Stimulated activated naive CD8-positive, alpha-beta T cell treated with anti-CD3 and anti-CD28 coated beads, Interleukin-15, amount 100 ng/mL, for 72 hours (primary cell): ENCODE measurements at regions not wholly inside any gene's neighbourhood (a gene's known extent, or its start where the extent isn't known, plus 50 kb on each side); places are given as distances from the start of the nearest gene placed in this dataset.
A peak's percentile ranks its signal among the peaks of the same experiment; 100 is the strongest.

ENCODE experiments used
- ATAC-seq: fragments of 150-1000 bp; cut with Tn5 transposase; 2 replicates; pipeline ENCODE4 v1.10.0; 2021; ENCODE audit warnings: mild to moderate bottlenecking, moderate library complexity
- DNase-seq, 2 donors: peaks; one replicate each; pipeline ENCODE4 v3.0.0; 2021 to 2022
- H3K27ac Mint-ChIP-seq, 2 donors: one replicate each; pipeline ENCODE4 v1.8.0; 2022; ENCODE audit warnings: mild to moderate bottlenecking in 2 of 2, mixed read lengths in 2 of 2, moderate library complexity in 2 of 2
- H3K27me3 Mint-ChIP-seq: one replicate; pipeline ENCODE4 v1.8.0; 2022; ENCODE audit warnings: mixed read lengths
- H3K4me1 Mint-ChIP-seq: one replicate; pipeline ENCODE4 v1.8.0; 2022; ENCODE audit warnings: mild to moderate bottlenecking, mixed read lengths
- H3K4me3 Mint-ChIP-seq, 2 donors: one replicate each; pipeline ENCODE4 v1.8.0; 2022; ENCODE audit warnings: mild to moderate bottlenecking in 2 of 2, mixed read lengths in 2 of 2, moderate library complexity in 1 of 2
- H3K9me3 Mint-ChIP-seq, 2 donors: one replicate each; pipeline ENCODE4 v1.8.0; 2022; ENCODE audit warnings: mixed read lengths in 2 of 2

DNA sequence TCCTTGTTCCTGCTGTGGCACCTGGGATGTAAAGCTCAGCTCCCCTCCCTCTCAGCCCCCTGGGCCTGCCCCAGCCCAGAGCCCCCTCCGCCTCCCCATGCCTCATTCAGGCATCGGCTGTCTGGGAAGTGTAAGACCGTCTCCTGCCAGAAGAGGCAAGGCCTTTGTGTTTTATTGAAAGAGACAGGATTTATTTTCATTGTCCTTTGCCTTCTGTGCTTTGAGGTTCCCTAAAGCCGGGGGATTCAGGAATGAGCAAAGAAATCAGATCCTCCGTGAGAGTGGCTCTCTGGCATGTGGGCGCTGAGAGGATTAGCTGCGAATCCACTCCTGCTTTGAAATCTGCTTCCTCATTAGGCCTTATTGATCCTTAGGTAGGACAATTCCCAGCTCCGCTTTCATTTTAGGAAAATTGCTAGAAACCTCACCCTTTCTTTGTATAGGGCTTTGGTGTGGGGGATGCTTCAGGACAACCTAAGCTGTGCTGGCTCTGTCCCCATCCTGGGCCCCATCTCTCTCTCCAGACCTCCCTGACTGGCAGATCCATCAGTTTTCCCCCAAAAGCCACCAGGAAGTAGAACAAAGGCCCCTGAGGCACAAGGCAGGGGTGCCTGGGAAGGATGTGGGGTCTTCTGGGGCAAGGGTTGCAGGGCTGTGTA, 211.5 kb upstream of the TNRC6C start:
- no peak for DNase-seq
- peaks cover 0 to 12% of the 10 kb centered on the region in 2 donors for H3K9me3 Mint-ChIP-seq
- H3K4me1 Mint-ChIP-seq: peaks cover 5% of the 10 kb centered on the region
- no peak overlapping the region for H3K27ac Mint-ChIP-seq
- no peak overlapping the region for H3K4me3 Mint-ChIP-seq
- ATAC-seq: no peak
- no peaks in the 10 kb centered on the region for H3K27me3 Mint-ChIP-seq

DNA sequence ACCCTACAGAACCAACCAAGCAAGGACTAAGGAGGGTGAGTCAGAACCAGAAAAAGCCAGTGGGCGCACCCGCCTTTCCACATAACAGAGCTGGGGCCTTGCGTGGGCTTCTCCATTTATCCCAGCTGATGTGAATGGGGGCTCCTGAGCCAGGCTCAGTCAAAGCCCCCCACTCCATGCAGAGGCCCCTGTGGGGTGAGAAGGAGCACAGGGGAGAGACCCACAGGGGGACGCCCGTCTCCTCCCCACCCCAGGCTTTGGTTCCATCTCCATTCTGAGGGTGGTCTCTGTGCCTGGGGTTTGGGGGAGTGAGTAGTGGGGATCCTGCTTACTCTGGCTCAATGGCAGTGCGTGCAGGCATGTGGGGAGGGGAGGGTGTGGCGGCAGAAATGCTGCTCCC, 210.1 kb upstream of the TNRC6C start:
- H3K9me3 Mint-ChIP-seq: peaks cover 0 to 12% of the 10 kb centered on the region in 2 donors
- no peaks in the 10 kb centered on the region for H3K27me3 Mint-ChIP-seq
- H3K4me3 Mint-ChIP-seq: no peak overlapping the region
- no peak for ATAC-seq
- DNase-seq: no peak
- H3K27ac Mint-ChIP-seq: peak overlapping the region in 1 of 2 donors; percentile 27
- peaks cover 5% of the 10 kb centered on the region for H3K4me1 Mint-ChIP-seq

DNA sequence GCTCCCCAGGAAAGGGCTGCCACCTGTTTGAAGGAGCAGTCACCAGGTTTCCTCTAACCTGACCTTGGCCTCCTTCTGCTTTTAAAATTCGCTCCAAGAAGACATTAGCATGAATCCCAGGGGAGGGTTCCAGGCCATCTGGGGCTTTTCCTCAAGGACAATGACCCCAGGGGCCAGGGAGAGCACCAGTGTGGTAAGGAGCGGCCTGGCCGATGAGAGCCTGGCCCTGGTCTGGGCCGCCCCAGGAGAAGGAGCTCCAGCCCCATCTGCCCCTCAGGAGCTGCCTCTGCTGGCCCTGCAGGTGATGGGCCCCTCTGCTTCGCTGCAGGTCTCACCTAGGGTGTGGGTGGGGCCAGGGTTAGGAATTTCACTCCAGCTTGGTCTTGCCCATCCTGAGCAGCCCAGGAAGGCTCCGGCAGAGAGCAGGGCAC, 209.2 kb upstream of the TNRC6C start:
- DNase-seq (no peak), ATAC-seq (no peak)
- Mint-ChIP-seq H3K27me3 (no peaks in the 10 kb centered on the region), H3K27ac (no peak overlapping the region), H3K9me3 (peaks cover 0 to 11% of the 10 kb centered on the region in 2 donors), H3K4me1 (peaks cover 5% of the 10 kb centered on the region), H3K4me3 (no peak overlapping the region)

DNA sequence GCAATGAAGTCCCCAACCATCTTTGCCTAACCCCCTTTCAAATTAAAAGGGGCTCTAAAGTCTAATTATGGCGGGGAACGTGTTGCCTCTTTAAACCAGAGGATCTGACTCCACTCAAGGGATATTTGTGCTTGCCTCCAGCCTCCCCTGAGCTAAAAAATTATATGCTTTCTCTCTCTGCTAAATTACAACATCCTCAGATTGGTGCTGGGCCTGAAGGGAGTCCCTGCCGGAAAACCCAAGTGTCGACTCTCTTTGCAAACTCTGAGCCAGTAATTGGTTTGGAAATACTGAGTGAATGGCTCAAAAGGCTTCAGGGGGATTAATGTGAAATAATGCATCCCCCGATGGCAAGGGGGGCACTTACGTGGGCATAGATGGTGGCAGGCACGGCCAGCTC, 208.5 kb upstream of the TNRC6C start:
- H3K27me3 Mint-ChIP-seq: no peaks in the 10 kb centered on the region
- peaks cover 5% of the 10 kb centered on the region for H3K4me1 Mint-ChIP-seq
- DNase-seq: no peak
- peak overlapping the region in 1 of 2 donors; percentile 27 for H3K27ac Mint-ChIP-seq
- H3K9me3 Mint-ChIP-seq: peaks cover 0 to 7% of the 10 kb centered on the region in 2 donors
- ATAC-seq: no peak
- H3K4me3 Mint-ChIP-seq: no peak overlapping the region

DNA sequence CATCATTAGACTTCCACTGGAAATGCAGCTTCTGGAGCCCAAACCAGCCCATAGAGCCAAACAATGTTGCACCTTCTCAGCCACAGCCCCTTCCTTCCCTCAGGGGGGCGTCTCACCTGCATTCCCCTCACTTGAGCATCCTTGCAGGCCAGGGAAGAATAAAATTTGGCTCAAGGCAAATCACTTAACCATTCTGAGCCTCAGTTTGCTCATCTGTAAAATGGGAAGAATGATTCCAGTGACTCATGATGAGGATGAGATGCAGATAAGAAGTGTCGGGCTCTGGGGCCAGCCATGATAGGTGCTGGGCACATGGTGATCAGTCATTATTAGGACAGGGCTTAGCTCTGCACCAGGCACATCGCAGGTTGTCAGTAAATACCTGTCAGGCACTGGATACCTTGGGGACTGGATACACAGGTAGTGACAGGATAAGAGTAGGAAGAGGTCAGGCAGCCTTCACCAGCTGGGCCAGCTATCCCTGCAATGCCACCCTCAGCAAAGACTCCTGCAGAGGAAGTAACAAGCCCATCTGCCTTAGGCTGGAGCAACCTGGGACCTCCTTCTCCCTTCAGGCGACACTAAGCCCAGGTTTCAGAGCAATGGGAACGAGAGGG, 208.0 kb upstream of the TNRC6C start:
- ATAC-seq (no peak), DNase-seq (no peak)
- H3K27ac Mint-ChIP-seq: no peak overlapping the region
- no peak overlapping the region for H3K4me3 Mint-ChIP-seq
- H3K4me1 Mint-ChIP-seq: peaks cover 5% of the 10 kb centered on the region
- H3K9me3 Mint-ChIP-seq: peaks cover 0 to 7% of the 10 kb centered on the region in 2 donors
- no peaks in the 10 kb centered on the region for H3K27me3 Mint-ChIP-seq

DNA sequence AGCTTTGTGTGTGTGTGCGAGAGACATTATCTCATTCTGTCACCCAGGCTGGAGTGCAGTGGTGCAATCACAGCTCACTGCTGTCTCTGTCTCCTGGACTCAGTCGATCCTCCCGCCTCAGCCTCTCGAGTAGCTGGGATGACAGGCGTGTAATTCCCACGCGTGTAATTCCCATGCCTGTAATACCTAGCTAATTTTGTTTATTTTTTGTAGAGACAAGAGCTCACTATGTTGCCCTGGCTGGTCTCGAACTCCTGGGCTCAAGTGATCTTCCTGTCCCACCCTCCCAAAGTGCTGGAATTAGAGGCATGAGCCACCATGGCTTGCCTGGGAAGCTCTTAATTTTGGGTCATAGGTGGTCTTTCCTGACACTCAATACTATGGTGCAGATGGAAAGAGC, 205.3 kb upstream of the TNRC6C start:
- ATAC-seq (no peak), DNase-seq (no peak)
- H3K27me3 Mint-ChIP-seq: no peaks in the 10 kb centered on the region
- H3K4me3 Mint-ChIP-seq: no peak overlapping the region
- no peak overlapping the region for H3K27ac Mint-ChIP-seq
- peaks cover 3% of the 10 kb centered on the region for H3K4me1 Mint-ChIP-seq
- peaks cover 0 to 7% of the 10 kb centered on the region in 2 donors for H3K9me3 Mint-ChIP-seq

DNA sequence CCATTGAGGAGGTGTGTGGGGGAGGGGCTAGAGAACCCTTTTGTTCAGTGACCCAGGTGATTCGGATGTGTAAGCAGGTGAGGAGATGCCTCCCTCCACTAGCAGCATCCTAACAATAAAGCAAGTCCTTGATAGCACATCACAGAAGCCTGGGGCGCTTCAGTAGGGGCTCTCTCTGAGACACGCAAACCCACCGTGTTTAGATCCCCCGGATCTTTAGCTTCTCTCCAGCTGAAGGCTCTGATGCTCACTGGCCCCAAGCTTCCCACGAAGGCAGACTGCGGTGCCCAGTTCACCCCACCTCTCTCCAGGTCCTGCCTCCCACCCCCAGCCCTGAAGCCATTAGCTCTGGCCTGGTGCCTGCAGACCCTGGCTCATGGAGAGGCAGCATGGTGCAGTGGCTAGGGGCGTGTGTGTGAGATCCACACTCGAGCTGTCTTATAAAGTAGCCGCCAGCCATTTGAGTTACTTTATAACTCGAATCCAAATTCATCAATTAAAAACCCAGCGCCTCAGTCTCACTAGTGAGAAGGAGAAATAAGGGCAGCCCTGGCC, 204.7 kb upstream of the TNRC6C start:
- no peaks in the 10 kb centered on the region for H3K4me1 Mint-ChIP-seq
- peaks cover 0 to 7% of the 10 kb centered on the region in 2 donors for H3K9me3 Mint-ChIP-seq
- H3K4me3 Mint-ChIP-seq: no peak overlapping the region
- no peaks in the 10 kb centered on the region for H3K27me3 Mint-ChIP-seq
- H3K27ac Mint-ChIP-seq: no peak overlapping the region
- no peak for ATAC-seq
- no peak for DNase-seq

DNA sequence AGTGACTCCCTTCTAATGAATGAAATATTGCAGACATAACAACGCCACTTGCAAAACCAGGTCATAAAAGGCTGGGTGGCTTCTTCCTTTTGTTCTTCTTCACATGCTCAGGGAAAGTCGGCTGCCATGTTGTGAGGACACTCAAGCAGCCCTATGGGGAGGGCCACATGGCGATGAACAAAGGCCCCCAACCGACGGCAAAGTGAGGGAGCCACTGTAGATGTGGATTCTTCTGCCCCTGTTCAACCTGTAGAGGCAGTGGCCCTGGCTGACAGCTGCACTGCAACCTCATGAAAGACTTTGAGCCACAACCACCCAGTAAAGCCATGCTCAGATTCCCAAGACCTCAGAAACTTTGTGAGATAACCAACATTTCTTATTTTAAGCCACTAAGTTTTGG, 203.5 kb upstream of the TNRC6C start:
- no peak overlapping the region for H3K4me3 Mint-ChIP-seq
- ATAC-seq (no peak), DNase-seq (no peak)
- peaks cover 0 to 7% of the 10 kb centered on the region in 2 donors for H3K9me3 Mint-ChIP-seq
- H3K27me3 Mint-ChIP-seq: no peaks in the 10 kb centered on the region
- H3K27ac Mint-ChIP-seq: no peak overlapping the region
- no peaks in the 10 kb centered on the region for H3K4me1 Mint-ChIP-seq

DNA sequence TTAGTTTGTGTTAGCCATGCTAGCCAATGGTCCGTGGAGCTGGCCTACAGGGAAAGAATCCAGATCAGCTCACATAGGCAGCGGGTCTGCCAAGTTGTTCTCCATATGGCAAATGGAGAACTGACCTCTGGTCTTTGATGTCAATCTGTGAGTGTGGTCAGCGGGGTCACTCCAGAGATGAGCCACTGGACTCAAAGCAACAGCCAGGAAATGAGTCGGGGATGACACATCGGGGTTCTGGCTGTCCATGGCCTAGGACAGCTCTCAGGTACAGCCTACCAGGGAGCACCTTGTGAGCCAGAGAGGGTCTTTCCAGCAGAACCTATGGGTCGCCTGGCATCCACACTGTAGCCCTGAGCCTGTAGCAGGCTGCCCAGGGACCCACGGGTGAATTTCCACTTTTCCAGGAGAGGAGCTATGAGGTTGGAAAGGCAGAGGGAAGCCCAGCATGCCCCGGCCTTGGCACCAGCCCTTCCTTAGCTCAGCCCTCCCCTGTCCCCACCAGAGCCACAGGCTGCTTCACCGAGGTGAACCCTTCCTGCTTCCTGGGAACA, 203.0 kb upstream of the TNRC6C start:
- Mint-ChIP-seq H3K4me1 (no peaks in the 10 kb centered on the region), H3K9me3 (peaks cover 0 to 7% of the 10 kb centered on the region in 2 donors), H3K27me3 (no peaks in the 10 kb centered on the region), H3K27ac (no peak overlapping the region), H3K4me3 (no peak overlapping the region)
- ATAC-seq: no peak
- DNase-seq: no peak

DNA sequence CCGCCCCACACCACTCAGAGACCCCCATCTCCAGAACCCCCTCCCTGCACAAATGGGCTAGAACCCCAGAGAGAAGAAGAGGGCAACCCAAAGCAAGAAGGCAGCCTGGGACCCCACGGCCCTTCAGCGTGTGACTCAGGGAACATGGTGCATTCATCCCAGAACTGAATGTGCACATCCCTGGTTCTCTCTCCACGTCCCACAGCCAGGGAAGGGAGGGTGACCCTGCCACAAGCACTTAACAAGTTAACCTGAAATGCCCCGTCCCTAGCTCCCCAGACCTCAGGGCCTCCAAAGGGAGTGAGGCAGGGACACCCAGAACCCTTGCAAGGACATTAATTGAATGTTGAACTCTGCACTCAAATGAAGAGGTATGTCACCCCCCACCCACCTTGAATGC, 202.5 kb upstream of the TNRC6C start:
- H3K4me1 Mint-ChIP-seq: no peaks in the 10 kb centered on the region
- no peak overlapping the region for H3K27ac Mint-ChIP-seq
- ATAC-seq: no peak
- peaks cover 0 to 7% of the 10 kb centered on the region in 2 donors for H3K9me3 Mint-ChIP-seq
- no peak for DNase-seq
- no peaks in the 10 kb centered on the region for H3K27me3 Mint-ChIP-seq
- no peak overlapping the region for H3K4me3 Mint-ChIP-seq

DNA sequence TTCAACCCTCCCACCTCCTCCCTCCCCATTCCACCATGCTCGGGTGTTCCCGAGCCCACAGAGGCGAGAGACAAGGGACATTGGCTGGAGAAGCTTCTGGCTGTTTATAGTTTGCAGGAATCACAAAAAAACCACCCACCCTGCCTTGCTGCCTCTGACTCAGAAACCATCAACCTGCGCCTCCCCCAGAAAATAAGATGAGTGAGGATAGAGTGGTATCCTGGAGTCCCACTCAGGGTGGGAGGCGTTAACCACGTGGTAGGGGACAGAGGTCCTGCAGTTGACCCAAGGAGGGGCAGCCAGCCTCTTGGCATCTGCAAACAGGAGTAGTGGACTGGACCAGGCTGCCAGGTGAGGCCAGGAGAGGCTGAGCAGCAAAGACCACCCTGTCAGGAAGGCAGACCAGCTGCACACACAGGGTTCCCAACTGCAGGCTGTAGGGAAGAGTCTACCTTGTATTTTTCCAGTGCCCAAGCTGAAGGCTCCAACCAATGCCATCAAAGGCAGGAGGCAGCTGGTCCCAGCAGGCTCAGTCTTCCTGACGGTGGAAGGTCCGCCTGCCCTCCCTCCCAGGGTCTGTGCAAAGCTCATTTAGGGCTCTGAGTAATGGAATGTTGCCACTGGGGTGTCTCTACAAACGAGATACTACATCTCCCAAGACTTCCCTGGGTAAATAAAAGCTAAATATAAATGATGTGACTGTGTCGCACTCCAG, 201.5 kb upstream of the TNRC6C start:
- Mint-ChIP-seq H3K4me3 (no peak overlapping the region), H3K4me1 (no peaks in the 10 kb centered on the region), H3K9me3 (peaks cover 0 to 7% of the 10 kb centered on the region in 2 donors), H3K27ac (no peak overlapping the region), H3K27me3 (no peaks in the 10 kb centered on the region)
- no peak for DNase-seq
- no peak for ATAC-seq

DNA sequence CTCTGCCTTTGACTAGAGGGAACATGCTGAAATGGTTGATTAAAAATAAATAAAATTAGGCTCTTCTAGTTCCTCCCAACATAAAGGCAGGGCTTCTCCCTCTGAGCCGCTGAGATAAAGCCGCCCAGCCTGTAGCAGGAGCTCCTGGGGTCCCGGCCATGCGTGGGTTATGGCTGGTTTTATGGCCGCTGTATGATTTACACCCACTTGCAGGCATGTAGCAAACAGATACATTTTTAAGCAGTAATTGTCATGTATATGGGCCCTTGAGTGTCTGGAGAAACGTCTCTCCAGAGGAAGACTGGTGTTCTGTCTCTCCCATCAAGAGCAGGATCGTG, 201.0 kb upstream of the TNRC6C start:
- DNase-seq (no peak), ATAC-seq (no peak)
- Mint-ChIP-seq H3K4me1 (no peaks in the 10 kb centered on the region), H3K27me3 (no peaks in the 10 kb centered on the region), H3K9me3 (peaks cover 0 to 7% of the 10 kb centered on the region in 2 donors), H3K4me3 (no peak overlapping the region), H3K27ac (no peak overlapping the region)

DNA sequence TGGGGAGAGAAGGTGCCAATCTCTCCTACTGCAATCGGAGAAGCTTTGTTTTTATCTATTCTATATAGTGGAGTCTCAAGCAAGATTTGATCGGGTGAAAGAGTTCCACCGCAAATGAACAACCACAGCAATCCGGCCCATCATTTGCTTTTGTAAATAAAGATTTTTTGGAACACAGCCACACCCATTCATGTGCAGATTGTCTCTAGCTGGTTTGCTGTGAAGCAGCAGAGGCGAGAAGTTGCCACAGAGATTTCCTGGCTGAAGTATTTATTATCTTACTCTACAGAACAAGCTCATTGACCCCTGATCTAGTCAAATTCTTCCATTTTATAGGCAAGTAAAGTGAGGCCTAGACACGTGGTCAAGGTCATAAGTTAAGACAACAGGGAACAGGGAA, 195.5 kb upstream of the TNRC6C start:
- DNase-seq (no peak), ATAC-seq (no peak)
- Mint-ChIP-seq H3K4me3 (no peak overlapping the region), H3K9me3 (no peaks in the 10 kb centered on the region), H3K27me3 (no peaks in the 10 kb centered on the region), H3K27ac (no peak overlapping the region), H3K4me1 (no peaks in the 10 kb centered on the region)

DNA sequence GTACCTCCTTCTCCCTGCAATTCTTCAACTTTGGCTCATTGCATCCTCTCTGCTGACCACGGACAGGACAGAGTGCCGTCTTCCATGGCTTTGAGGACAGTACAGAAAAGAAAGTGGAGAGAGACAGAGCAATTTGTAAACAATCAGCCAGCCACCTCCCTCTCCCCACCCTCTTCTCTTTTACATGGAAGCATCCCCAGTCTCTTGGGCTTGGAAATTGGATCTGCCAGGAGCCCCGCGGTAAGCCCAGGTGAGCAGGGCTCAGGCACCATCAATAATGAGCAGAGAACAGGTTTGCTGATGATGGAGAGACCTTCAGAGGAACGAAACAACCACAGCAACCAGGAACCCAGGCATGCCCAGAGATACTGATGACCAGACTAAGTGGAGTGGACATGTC, 194.9 kb upstream of the TNRC6C start:
- DNase-seq: no peak
- H3K4me3 Mint-ChIP-seq: no peak overlapping the region
- H3K27ac Mint-ChIP-seq: no peak overlapping the region
- no peak for ATAC-seq
- no peaks in the 10 kb centered on the region for H3K27me3 Mint-ChIP-seq
- no peaks in the 10 kb centered on the region for H3K4me1 Mint-ChIP-seq
- H3K9me3 Mint-ChIP-seq: no peaks in the 10 kb centered on the region

DNA sequence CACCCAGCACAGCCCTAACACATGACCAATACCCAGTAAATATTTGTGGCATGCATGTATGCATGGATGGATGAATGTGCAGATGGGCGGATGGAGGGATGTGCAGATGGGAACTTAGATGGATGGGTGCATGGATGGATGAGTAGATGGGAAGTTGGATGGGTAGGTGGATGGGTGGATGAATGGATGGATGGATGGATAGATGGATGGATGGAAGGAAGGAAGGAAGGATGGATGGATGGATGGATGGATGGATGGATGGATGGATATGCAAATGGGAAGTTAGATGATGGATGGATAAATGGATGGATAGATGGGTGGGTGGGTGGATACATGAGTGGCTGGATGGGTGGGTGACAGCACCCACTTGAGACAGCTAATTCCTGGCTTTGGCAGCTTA, 193.2 kb upstream of the TNRC6C start:
- Mint-ChIP-seq H3K9me3 (no peaks in the 10 kb centered on the region), H3K4me1 (peaks cover under 1% of the 10 kb centered on the region), H3K27me3 (no peaks in the 10 kb centered on the region), H3K27ac (no peak overlapping the region), H3K4me3 (no peak overlapping the region)
- no peak for DNase-seq
- no peak for ATAC-seq

DNA sequence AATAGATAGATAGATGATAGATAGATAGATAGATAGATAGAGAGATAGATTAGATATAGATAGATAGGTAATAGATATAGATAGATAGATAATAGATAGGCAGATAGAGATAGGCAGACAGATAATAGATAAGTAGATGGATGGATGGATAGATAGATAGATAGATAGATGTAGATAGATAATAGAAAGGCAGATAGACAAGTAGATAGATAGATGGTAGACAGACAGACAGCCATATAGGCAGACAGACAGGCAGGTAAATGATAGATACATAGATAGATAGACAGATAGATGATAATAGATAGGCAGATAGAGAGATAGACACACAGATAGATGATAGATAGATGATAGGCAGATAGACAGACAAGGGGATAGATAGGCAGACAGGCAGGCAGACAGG, 191.4 kb upstream of the TNRC6C start:
- no peaks in the 10 kb centered on the region for H3K27me3 Mint-ChIP-seq
- peaks cover 7% of the 10 kb centered on the region for H3K4me1 Mint-ChIP-seq
- H3K9me3 Mint-ChIP-seq: no peaks in the 10 kb centered on the region
- no peak overlapping the region for H3K27ac Mint-ChIP-seq
- H3K4me3 Mint-ChIP-seq: no peak overlapping the region
- no peak for ATAC-seq
- DNase-seq: no peak
